Stimulated activated CD4-positive, alpha-beta T cell treated with anti-CD3 and anti-CD28 coated beads, TNF-alpha, amount 100 ng/mL, for 4 hours (primary cell): ENCODE measurements at regions not wholly inside any gene's neighbourhood (a gene's known extent, or its start where the extent isn't known, plus 50 kb on each side); places are given as distances from the start of the nearest gene placed in this dataset.

Source experiments
- DNase-seq, 3 experiments: peaks; one replicate each; pipeline ENCODE4 v3.0.0-alpha.2; 2020; ENCODE audit warnings: low read depth in 3 of 3

- DNase-seq, result no peak
These were observed 293.2 kb upstream of the HABP2 start for GRCh38 chr10:113259576-113260226.

- no peak for DNase-seq
These were observed 291.7 kb upstream of the HABP2 start for GRCh38 chr10:113261161-113261560.

- DNase-seq, result no peak
These were observed 291.2 kb upstream of the HABP2 start for GRCh38 chr10:113261611-113262091.

- no peak for DNase-seq
These were observed 289.8 kb upstream of the HABP2 start for GRCh38 chr10:113263056-113263455.

GRCh38 chr10:113264333-113265131, 288.3 kb upstream of the HABP2 start:
- DNase-seq, result no peak

DNA sequence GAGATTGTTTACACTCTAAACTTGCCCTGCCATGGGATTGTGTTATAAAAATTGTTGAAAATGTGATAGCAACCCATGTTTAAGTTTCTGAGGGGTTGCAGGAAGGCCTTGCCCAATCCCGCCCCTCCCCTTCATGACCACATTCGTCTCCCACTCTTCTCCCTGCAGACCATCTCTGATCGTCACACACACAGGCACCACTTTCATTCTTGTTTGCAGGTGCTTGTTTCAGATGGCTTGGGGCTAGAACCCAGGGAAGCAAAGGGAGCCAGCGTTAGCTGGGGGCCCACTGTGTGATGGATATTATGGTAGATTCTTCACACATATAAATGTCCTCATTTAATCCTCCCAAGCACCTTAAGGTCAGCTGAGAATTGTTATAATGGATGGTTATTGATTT, 286.7 kb upstream of the HABP2 start:
- no peak for DNase-seq

DNA sequence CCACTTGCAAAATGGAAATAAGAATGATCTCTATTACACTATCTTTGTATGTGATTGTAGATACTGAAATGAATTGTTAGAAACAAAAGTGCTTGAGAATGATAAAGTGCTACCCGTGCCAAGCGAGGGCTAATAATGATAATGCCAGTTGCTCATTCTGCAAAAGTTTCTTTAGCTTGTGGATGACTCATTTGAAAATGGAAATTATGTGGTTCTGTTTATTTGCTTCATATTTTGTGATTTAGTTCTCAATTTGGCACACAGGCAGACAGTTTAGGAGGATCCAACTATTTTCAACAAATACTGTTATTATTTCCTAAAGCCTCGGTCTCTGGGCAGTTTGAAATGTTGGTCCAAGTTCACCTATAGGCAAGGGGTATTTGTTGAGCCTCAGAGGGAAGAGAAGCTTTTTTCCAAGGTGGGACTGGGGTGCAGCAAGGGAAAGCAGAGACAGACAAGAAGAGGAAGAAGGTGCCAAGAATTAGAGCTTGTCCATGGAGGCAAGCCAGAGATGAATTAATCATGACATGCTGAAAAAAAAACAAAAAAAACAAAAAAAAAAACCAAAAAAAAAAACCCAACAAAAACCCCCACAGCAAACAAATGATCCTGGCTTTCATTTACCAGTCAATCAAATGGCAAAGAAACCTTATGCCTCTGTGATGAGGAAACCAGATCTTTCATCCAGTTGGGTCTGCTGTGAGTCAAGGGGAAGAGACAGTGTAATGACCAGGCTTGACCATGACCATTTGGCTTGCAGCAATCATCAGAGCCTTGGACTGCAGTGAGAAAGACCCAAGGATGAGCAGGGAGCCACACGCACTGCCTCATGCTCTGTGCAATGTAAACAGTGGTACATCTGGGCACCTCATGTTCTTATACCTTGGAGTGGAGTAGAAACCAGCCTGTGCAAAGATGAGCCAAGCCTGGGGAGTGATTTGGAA, 285.0 kb upstream of the HABP2 start:
- no peak for DNase-seq

GRCh38 chr10:113269333-113269732, 283.5 kb upstream of the HABP2 start:
- DNase-seq, result no peak

DNA sequence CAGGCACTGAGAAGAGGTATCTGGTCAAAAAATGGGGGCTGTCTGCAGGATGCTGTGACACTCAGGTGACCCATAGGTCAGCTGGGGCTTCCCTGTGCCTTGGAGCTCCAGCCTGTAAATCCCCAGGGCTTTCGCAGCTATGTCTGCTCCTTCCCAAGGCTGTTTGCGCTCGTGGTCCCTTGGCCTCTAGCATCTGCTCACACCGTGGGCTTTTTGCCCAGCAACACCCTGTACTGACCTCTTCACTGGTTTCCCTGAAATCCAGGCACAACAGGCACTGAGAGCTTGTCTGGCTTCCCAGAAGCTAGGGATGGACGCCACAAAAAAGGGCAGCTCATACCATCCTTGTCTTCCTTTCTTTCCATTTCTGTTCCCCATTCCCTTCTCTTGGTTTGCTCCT, 280.3 kb upstream of the HABP2 start:
- DNase-seq, result no peak

DNA sequence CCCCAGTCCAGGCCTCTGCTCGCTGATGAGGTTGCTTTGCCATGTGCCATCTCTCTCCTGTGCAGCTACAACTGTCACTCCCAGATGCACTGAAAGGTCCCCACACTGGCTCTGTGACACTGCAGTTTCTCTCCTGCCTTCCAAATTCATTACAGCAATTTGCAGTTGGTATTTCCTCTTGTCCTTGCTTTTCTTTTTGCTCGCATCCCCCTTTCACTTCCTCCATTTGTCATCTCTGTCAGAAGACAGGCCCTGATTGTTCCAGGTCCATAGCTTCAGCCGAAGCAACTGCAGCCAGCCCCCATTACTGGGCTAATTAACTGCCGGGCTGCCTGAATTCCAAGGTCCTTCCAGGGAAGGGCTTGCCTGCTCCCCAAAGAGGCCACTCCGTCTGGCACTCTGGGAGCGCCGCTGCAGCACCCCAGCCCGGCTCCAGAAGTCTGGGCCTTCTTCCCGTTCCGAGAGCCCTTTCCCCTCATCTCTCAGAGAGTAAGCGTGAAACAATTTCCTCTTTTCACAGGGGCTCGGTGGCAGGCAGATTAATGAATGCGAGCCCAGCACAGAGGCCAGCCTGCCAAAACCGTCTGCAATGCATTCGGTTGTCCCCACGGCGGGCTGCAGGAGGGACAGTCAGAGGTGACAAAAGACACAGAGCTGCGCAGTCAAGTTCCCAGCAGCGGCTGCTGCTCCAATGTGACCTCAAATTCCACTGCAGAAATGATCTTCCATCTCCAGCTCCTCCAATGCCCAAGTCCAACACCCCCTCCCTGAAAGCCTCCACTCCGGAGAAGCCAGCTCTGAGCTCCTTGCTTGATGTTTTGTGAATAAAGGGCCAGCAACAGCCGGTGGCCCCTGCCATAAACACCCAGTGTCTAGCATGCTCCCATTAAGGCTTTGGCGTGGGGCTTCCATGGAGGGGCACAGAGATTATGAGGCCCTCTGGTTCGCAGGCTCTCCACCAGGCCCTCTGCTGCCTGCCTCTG, 279.4 kb upstream of the HABP2 start:
- DNase-seq, result no peak

DNA sequence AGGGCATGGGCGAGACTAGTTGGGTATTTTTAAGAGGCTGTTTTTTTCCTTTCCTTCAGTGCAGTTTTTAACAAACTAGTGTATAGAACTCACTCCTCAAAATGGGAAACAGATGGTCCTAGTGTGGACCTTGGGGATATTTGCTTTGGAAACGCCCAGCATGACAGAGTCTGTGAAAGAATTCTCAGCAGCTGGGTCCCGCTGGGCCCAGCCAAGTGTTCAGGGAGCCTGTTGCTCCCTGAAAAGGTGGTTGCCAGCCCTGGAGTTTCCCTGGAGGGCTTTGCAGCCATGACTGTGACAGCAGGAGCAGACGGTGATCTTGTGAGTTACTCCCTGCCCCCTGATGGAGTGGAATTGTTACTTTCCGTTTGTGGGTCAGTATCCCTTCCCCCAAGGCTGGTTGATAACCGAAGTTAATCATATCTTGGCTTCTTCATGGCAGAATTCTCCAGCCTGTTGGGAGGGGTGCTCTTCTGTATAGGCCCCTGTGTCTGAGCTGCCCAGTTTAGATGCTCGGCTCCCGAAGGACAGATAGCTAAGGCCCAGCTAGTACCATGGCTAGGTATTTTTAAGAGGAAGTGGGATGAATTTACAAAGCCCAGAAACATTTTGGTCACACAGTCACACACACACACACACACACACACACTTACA, 278.6 kb upstream of the HABP2 start:
- DNase-seq, result no peak

GRCh38 chr10:113278221-113278620, 274.6 kb upstream of the HABP2 start:
- DNase-seq, result no peak

DNA sequence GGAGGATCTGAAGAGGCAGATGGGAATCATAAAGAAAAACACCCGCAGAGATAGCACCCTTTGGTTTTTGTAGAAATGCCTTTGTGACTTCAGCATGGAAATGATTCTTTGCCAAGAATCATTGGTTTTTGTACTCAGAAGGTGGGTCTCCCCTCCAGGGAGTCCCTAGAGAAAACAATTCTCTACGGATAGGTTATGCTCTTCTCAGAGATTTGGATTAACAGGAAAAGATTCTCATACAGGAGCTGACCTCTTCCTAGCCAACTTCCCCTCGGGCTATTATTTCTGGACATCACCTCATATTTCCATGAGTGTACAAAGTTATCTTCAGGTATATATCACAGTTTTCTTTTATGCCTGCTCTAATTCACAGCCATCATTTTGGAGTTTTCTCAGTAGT, 274.2 kb upstream of the HABP2 start:
- no peak for DNase-seq

DNA sequence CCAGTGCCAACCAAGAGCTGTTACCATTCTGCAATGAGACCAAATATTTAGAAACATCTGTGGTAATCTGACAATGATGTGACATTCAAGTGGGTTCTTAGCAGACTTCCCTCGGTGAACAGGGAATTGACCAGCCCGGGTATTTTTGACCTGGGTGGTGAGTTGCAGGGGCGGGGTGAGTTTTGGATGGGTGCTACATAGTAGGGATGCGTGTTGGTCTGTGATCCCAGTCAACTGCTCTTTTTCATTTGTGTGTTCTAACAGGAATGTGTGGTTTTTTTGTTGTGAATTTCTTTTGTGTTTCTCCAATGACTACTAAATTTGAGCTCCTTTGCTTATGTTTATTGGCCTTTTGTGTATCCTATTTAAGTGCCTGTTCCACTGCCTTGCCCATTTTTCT, 273.6 kb upstream of the HABP2 start:
- no peak for DNase-seq

GRCh38 chr10:113282564-113282963, 270.3 kb upstream of the HABP2 start:
- no peak for DNase-seq

DNA sequence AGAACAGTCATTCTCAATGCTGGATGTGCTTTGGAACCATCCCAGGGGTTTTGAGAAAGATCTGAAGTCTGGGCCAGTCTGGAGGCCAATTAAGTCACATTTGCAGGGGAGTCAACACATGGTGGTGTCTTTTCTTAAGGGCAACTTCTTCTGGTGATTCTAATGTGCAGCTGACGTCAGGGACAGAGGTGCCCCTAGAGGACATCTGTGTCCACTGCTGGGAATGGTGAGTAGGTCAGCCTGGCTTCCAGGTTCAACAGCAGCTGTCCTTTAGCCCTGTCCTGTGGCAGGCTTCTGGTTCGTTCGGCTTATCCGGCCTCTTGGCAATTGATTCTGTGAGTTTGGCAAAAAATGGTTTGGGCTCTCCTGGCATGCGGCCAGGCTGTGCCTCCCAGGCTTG, 269.7 kb upstream of the HABP2 start:
- DNase-seq, result no peak

DNA sequence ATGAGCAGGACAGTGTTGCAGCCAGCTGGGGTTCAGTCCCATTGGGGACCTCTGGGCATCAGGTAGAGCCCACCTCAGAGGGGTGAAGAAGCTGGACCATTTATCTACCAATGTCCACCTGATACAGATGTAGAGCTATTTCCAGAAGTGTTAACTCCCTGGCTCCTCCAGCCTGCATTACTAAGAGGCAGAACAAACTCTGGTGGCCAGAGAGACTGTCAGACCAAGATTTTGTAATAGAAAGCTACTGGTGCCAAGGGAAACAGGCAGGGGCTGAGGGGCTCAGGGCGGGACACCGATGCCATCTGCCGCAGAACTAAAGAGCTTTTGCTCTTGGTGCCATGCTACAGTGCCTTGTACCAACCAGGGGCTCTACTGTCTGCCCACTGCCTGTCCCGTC, 268.2 kb upstream of the HABP2 start:
- no peak for DNase-seq

GRCh38 chr10:113285305-113285704, 267.5 kb upstream of the HABP2 start:
- no peak for DNase-seq

DNA sequence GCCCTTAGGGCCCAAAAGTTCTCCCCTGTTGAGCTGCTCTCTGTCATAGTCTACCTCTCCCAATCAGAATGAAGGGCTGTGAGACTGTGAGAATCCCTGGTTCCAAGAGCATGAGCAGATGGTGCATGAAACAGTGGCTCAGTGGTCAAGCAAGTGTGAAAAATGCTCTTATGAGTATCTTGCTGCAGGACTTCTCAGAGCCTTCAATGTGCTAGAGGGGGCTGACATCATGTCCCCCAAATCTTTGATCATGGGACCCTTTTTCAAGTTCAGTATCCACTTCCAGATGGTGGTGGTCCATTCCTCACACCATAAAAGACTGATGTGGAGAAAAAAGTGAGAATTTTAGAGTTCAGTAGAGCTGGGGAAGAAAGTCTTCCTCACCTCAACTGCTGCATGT, 265.3 kb upstream of the HABP2 start:
- no peak for DNase-seq

GRCh38 chr10:113290137-113290536, 262.7 kb upstream of the HABP2 start:
- DNase-seq, result no peak

DNA sequence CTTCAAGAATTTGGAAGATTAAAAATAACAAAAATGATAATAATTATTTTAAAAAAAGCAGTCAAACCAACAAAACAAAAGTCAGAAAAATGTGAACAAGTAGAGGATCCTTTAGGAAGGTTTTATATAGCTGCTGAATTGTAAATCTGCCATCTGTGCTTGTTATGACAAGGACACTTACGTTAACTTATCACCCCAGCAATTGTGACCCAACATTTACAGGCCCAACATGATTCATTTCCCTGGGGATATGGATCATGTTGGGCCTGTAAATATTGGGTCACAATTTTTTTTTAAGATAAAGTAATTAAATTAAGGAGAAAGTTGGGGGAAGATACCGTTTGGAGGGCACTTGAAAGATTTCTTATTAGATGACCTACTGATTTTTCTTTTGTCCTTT, 261.4 kb upstream of the HABP2 start:
- no peak for DNase-seq
